Keratinocyte (primary cell): ENCODE measurements at regions not wholly inside any gene's neighbourhood (a gene's known extent, or its start where the extent isn't known, plus 50 kb on each side); places are given as distances from the start of the nearest gene placed in this dataset.

Source experiments
- DNase-seq: peaks from one replicate; pipeline ENCODE4 v3.0.0-alpha.2; 2011; ENCODE audit warnings: low read depth, missing footprints, low spot score
- FAIRE-seq: peaks from 2 replicates; lab custom pipeline; 2011; peaks lifted over from hg19 to GRCh38; lab: Jason Lieb, UNC
- H2AFZ ChIP-seq: 2 replicates; pipeline ENCODE4 v1.6.0; 2012; ENCODE audit warnings: low read length, control low read depth, inconsistent platforms; ENCODE audit not compliant: control insufficient read depth
- H3K27ac ChIP-seq: 2 replicates; pipeline ENCODE4 v1.5.1; 2011; ENCODE audit warnings: low read length; ENCODE audit not compliant: control insufficient read depth, insufficient read depth
- H3K27me3 ChIP-seq: 3 replicates; pipeline ENCODE4 v1.6.0; 2011; ENCODE audit warnings: low read length; ENCODE audit not compliant: control insufficient read depth, insufficient read depth; ENCODE audit errors: extremely low read depth
- H3K36me3 ChIP-seq, 2 experiments: 2 replicates in 1 of 2; 3 replicates in 1 of 2; pipeline ENCODE4 v1.5.1; 2011; ENCODE audit warnings: low read length in 2 of 2, mild to moderate bottlenecking in 1 of 2; ENCODE audit not compliant: control insufficient read depth in 2 of 2, insufficient read depth in 2 of 2; ENCODE audit errors: extremely low read depth in 1 of 2
- H3K4me1 ChIP-seq: 3 replicates; pipeline ENCODE4 v1.5.1; 2011; ENCODE audit warnings: low read length; ENCODE audit not compliant: control insufficient read depth, insufficient read depth; ENCODE audit errors: extremely low read depth
- H3K4me2 ChIP-seq: 3 replicates; pipeline ENCODE4 v1.6.0; 2011; ENCODE audit warnings: low read depth, low read length; ENCODE audit not compliant: control insufficient read depth, insufficient read depth; ENCODE audit errors: extremely low read depth
- H3K4me3 ChIP-seq, 3 experiments: fragments of 200-600 bp in 1 of 3; sonication (generic) in 1 of 3; 2 replicates in 2 of 3; 3 replicates in 1 of 3; pipeline ENCODE4 v1.5.1; 2011 to 2016; ENCODE audit warnings: low read length in 3 of 3, mild to moderate bottlenecking in 3 of 3, control low read depth in 2 of 3, inconsistent platforms in 1 of 3, low read depth in 1 of 3, mixed read lengths in 1 of 3, mixed run types in 1 of 3, moderate library complexity in 1 of 3; ENCODE audit not compliant: control insufficient read depth in 2 of 3, insufficient read depth in 2 of 3; ENCODE audit errors: extremely low read depth in 1 of 3
- H3K79me2 ChIP-seq: 2 replicates; pipeline ENCODE4 v1.6.0; 2012; ENCODE audit warnings: low read length; ENCODE audit not compliant: control insufficient read depth, insufficient read depth
- H3K9ac ChIP-seq: 3 replicates; pipeline ENCODE4 v1.6.0; 2011; ENCODE audit warnings: low read length; ENCODE audit not compliant: control insufficient read depth, insufficient read depth; ENCODE audit errors: extremely low read depth
- H3K9me1 ChIP-seq: 3 replicates; pipeline ENCODE4 v1.6.0; 2011; ENCODE audit warnings: low read length; ENCODE audit not compliant: control insufficient read depth, insufficient read depth; ENCODE audit errors: extremely low read depth
- H3K9me3 ChIP-seq: 2 replicates; pipeline ENCODE4 v1.5.1; 2012; ENCODE audit warnings: low read depth, low read length; ENCODE audit not compliant: control insufficient read depth
- H4K20me1 ChIP-seq: 3 replicates; pipeline ENCODE4 v1.6.0; 2011; ENCODE audit warnings: low read length; ENCODE audit not compliant: control insufficient read depth, insufficient read depth; ENCODE audit errors: extremely low read depth
- EZH2 ChIP-seq: IDR thresholded peaks from one replicate; pipeline ENCODE4 v1.6.1; 2012; ENCODE audit warnings: inconsistent platforms, mild to moderate bottlenecking, low read length, moderate library complexity
- dilution Hi-C: fragments of 300-500 bp; cut with MboI; formaldehyde crosslinking; loops from one replicate; pipeline ENCODE4 v1.7.0; 2020; ENCODE audit warnings: low sequenced_read_pairs; ENCODE audit not compliant: extremely low pct_ligation_motif_present
- TF ChIP-seq, protein P1 (sequence below), 3 experiments: IDR thresholded peaks in 1 of 3; conservative IDR thresholded peaks in 1 of 3; optimal IDR thresholded peaks in 1 of 3; 2 replicates in 2 of 3; 3 replicates in 1 of 3; pipeline versions ENCODE3 to v1.5.1; 2011; ENCODE audit warnings: low read length in 3 of 3, mild to moderate bottlenecking in 3 of 3, moderate library complexity in 2 of 3, control low read depth in 1 of 3, inconsistent platforms in 1 of 3; ENCODE audit not compliant: insufficient read depth in 2 of 3; ENCODE audit errors: extremely low read depth in 1 of 3

- Histone ChIP-seq H3K4me1 (peaks cover 26% of the 10 kb centered on the region), H2AFZ (no peak overlapping the region), H3K27me3 (no peaks in the 10 kb centered on the region), H3K36me3 (no peaks in the 10 kb centered on the region), H3K79me2 (no peaks in the 10 kb centered on the region), H3K9ac (no peak overlapping the region), H3K9me1 (no peaks in the 10 kb centered on the region), H3K4me2 (no peak overlapping the region), H3K27ac (no peak overlapping the region), H3K9me3 (no peaks in the 10 kb centered on the region), H4K20me1 (no peaks in the 10 kb centered on the region), H3K4me3 (no peak overlapping the region)
- dilution Hi-C loops, result no loop called here
- FAIRE-seq (no peak), DNase-seq (no peak)
- no peak for TF ChIP-seq EZH2
- TF ChIP-seq, protein P1, sequence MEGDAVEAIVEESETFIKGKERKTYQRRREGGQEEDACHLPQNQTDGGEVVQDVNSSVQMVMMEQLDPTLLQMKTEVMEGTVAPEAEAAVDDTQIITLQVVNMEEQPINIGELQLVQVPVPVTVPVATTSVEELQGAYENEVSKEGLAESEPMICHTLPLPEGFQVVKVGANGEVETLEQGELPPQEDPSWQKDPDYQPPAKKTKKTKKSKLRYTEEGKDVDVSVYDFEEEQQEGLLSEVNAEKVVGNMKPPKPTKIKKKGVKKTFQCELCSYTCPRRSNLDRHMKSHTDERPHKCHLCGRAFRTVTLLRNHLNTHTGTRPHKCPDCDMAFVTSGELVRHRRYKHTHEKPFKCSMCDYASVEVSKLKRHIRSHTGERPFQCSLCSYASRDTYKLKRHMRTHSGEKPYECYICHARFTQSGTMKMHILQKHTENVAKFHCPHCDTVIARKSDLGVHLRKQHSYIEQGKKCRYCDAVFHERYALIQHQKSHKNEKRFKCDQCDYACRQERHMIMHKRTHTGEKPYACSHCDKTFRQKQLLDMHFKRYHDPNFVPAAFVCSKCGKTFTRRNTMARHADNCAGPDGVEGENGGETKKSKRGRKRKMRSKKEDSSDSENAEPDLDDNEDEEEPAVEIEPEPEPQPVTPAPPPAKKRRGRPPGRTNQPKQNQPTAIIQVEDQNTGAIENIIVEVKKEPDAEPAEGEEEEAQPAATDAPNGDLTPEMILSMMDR (optimal IDR thresholded peaks at IDR 0.05 in 1 of 3, IDR thresholded peaks at IDR 0.05 in 1 of 3, conservative IDR thresholded peaks at IDR 0.05 in 1 of 3; ENCODE audit: extremely low read depth in 1 of 3, insufficient read depth in 2 of 3, low read length in 3 of 3), result no peak
Observed at GRCh38 chr10:78969719-78970118, 99.0 kb upstream of the ZMIZ1 start.

GRCh38 chr10:78970261-78970660 is 98.5 kb upstream of the ZMIZ1 start:
- TF ChIP-seq, protein P1 (optimal IDR thresholded peaks at IDR 0.05 in 1 of 3, IDR thresholded peaks at IDR 0.05 in 1 of 3, conservative IDR thresholded peaks at IDR 0.05 in 1 of 3; ENCODE audit: extremely low read depth in 1 of 3, insufficient read depth in 2 of 3, low read length in 3 of 3), result no peak
- TF ChIP-seq EZH2, result no peak
- Histone ChIP-seq H3K79me2 (no peaks in the 10 kb centered on the region), H3K4me2 (no peak overlapping the region), H3K27ac (no peak overlapping the region), H3K4me3 (no peak overlapping the region), H2AFZ (no peak overlapping the region), H3K9me1 (no peaks in the 10 kb centered on the region), H3K36me3 (no peaks in the 10 kb centered on the region), H4K20me1 (no peaks in the 10 kb centered on the region), H3K9me3 (no peaks in the 10 kb centered on the region), H3K27me3 (no peaks in the 10 kb centered on the region), H3K9ac (no peak overlapping the region), H3K4me1 (peaks cover 21% of the 10 kb centered on the region)
- FAIRE-seq, result no peak
- dilution Hi-C loops, result no loop called here
- no peak for DNase-seq
